Fibroblast of the aortic adventitia (primary cell): ENCODE measurements at regions not wholly inside any gene's neighbourhood (a gene's known extent, or its start where the extent isn't known, plus 50 kb on each side); places are given as distances from the start of the nearest gene placed in this dataset.

Experiments
- DNase-seq: peaks from one replicate; pipeline ENCODE4 v3.0.0-alpha.2; 2010; ENCODE audit warnings: low read depth
- H3K4me3 ChIP-seq: 2 replicates; pipeline ENCODE4 v1.5.1; 2011; ENCODE audit warnings: low read depth, mild to moderate bottlenecking, control low read depth, low read length, moderate library complexity
- CTCF ChIP-seq: IDR thresholded peaks from 2 replicates; pipeline ENCODE4 v1.5.1; 2011; ENCODE audit warnings: mild to moderate bottlenecking, low read length, control low read depth, inconsistent platforms; ENCODE audit not compliant: insufficient read depth

- no peak for TF ChIP-seq CTCF
- H3K4me3 ChIP-seq: no peak overlapping the region
- DNase-seq: no peak
Observed at GRCh38 chr4:137774501-137774900, 242.2 kb upstream of the PCDH18 start.

GRCh38 chr4:137768881-137769280 lies 236.6 kb upstream of the PCDH18 start:
- H3K4me3 ChIP-seq: no peak overlapping the region
- TF ChIP-seq CTCF: no peak

GRCh38 chr4:137768196-137768595 lies 235.9 kb upstream of the PCDH18 start:
- no peak overlapping the region for H3K4me3 ChIP-seq
- no peak for TF ChIP-seq CTCF
- peak; percentile 9 for DNase-seq

More at GRCh38 chr4:137768881-137769280, 236.6 kb upstream of the PCDH18 start:
- DNase-seq: no peak

- H3K4me3 ChIP-seq: no peak overlapping the region
- no peak for DNase-seq
- TF ChIP-seq CTCF: no peak
Observed at GRCh38 chr4:137762591-137762990, 230.3 kb upstream of the PCDH18 start.

- no peak for TF ChIP-seq CTCF
- no peak overlapping the region for H3K4me3 ChIP-seq
- peak; percentile 63 for DNase-seq
Observed at GRCh38 chr4:137754652-137755471, 222.6 kb upstream of the PCDH18 start.

GRCh38 chr4:137749466-137749865 lies 217.2 kb upstream of the PCDH18 start:
- peak; percentile 62 for DNase-seq
- no peak overlapping the region for H3K4me3 ChIP-seq
- TF ChIP-seq CTCF: no peak

- no peak for DNase-seq
- no peak for TF ChIP-seq CTCF
Observed at GRCh38 chr4:137748616-137749015, 216.3 kb upstream of the PCDH18 start.

More at GRCh38 chr4:137748616-137749015, 216.3 kb upstream of the PCDH18 start:
- no peak overlapping the region for H3K4me3 ChIP-seq
